ENCODE measurements at regions not wholly inside any gene's neighbourhood (a gene's known extent, or its start where the extent isn't known, plus 50 kb on each side); places are given as distances from the start of the nearest gene placed in this dataset.
"Not testable (repeated sequence)": the region's sequence is repeated elsewhere in the genome, so short reads cannot be mapped to it uniquely, and the experiment has no call there.

DNA sequence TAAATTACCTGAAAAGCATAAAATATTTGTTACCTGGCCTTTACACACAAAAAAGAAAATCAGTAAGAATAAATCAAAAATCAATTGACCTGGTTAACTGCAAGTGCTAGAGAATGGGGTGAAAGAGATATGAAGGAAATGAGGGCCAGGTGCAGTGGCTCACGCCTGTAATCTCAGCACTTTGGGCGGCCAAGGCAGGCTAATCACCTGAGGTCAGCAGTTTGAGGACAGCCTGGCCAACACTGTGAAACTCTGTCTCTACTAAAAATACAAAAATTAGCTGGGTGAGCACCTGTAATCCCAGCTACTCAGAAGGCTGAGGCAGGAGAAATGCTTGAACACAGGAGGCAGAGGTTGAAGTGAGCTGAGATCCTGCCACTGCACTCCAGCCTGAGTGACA lies 1908.7 kb downstream of the PCDH9 start:
- H2BK12ac ChIP-seq (ENCODE audit: insufficient read length, low read depth, low read length); H3K18ac ChIP-seq (ENCODE audit: insufficient read length, low read depth, low read length); H2BK5ac ChIP-seq (ENCODE audit: insufficient read length, low read length); H3K4ac ChIP-seq (ENCODE audit: low read depth, low read length); H3K4me1 Mint-ChIP-seq; H3K9ac ChIP-seq (ENCODE audit: extremely low read depth, insufficient read length, low read length); H3K4me2 ChIP-seq (ENCODE audit: insufficient read depth, insufficient read length, low read length); H2AK5ac ChIP-seq (ENCODE audit: insufficient read length, low read length); H3K56ac ChIP-seq (ENCODE audit: insufficient read length, low read depth, low read length); H3K79me1 ChIP-seq (ENCODE audit: insufficient read depth, low read depth, low read length, poor library complexity, severe bottlenecking); H4K8ac ChIP-seq (replicated peaks; ENCODE audit: insufficient read length, low read depth, low read length); H3K9me3 ChIP-seq (ENCODE audit: control insufficient read depth, low read depth, low read length); H4K5ac ChIP-seq (ENCODE audit: insufficient read length, low read depth, low read length); H3K4me3 Mint-ChIP-seq; H3K27me3 Mint-ChIP-seq (ENCODE audit: low read depth); H3K4me1 ChIP-seq (ENCODE audit: insufficient read depth, low read length); H3T11ph ChIP-seq (ENCODE audit: low read length); H3K9me3 Mint-ChIP-seq; H2BK15ac ChIP-seq (ENCODE audit: low read depth, low read length); H3K14ac ChIP-seq (ENCODE audit: insufficient read depth, low read length); H3K23ac ChIP-seq (ENCODE audit: insufficient read length, low read depth, low read length); H2AFZ ChIP-seq (ENCODE audit: low read length); H3K23me2 ChIP-seq (ENCODE audit: insufficient read length, low read depth, low read length, poor library complexity, severe bottlenecking); H3K27ac ChIP-seq (ENCODE audit: insufficient read length, low read depth, low read length); H4K91ac ChIP-seq (ENCODE audit: insufficient read length, low read depth, low read length); H3K27ac Mint-ChIP-seq; H3K36me3 Mint-ChIP-seq (ENCODE audit: insufficient read depth in 1 of 3, low read depth in 3 of 3); H4K20me1 ChIP-seq (ENCODE audit: control insufficient read depth, insufficient read depth, insufficient read length); H2BK120ac ChIP-seq (ENCODE audit: low read depth, low read length, poor library complexity, severe bottlenecking); H3K79me2 ChIP-seq (ENCODE audit: insufficient read depth, low read length); H2BK20ac ChIP-seq (ENCODE audit: low read depth, low read length, poor library complexity, severe bottlenecking); H3K27me3 ChIP-seq (ENCODE audit: insufficient read depth, low read length); DNase-seq: not testable (repeated sequence)
- no CpG with 5 or more reads among the region's 2 CpGs for WGBS (ENCODE audit: extremely low coverage, insufficient read length, low lambda C conversion rate)
